ENCODE measurements at regions not wholly inside any gene's neighbourhood (a gene's known extent, or its start where the extent isn't known, plus 50 kb on each side); places are given as distances from the start of the nearest gene placed in this dataset.

DNA sequence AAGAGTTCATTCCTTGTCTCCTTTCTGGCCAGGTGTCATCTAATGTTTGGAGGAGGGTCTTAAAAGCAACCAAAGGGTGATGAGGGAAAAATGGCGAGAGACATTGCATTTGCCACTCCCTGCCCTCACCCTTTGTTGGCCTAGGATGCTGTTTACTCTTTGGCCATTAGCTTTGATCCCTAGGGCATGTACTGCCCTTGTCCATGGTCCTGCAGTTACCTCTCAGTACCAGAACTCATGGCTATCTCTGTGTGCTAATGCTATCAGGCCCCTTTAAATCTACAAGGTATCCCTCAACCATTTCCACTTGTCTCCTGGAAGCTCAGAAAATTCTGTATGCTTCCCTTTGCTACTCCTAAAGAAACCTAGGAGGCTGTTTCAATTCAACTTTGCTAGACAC is 424.8 kb upstream of the PLXNA2 start:
- H2BK12ac ChIP-seq (ENCODE audit: low read length) = no peak overlapping the region
- no peak overlapping the region for H4K12ac ChIP-seq (ENCODE audit: low read depth, low read length)
- H3K23ac ChIP-seq (ENCODE audit: low read length) = no peak overlapping the region
- H3K4ac ChIP-seq (ENCODE audit: low read depth, low read length) = no peak overlapping the region
- no peak overlapping the region for H2BK5ac ChIP-seq (ENCODE audit: low read depth, low read length, poor library complexity)
- H3K27ac ChIP-seq (ENCODE audit: low read depth, low read length) = no peak overlapping the region
- H2AFZ ChIP-seq (ENCODE audit: insufficient read depth, low read length, poor library complexity) = no peak overlapping the region
- H3K18ac ChIP-seq (ENCODE audit: low read length) = no peak overlapping the region
- peak in 1 of 2 donors; percentile 10 for DNase-seq
- H3K79me1 ChIP-seq (ENCODE audit: low read length) = no peaks in the 10 kb centered on the region
- H3K9ac ChIP-seq (ENCODE audit: low read length) = no peak overlapping the region
- no CpG with 5 or more reads among the region's 1 CpG for WGBS (ENCODE audit: extremely low coverage, insufficient coverage, insufficient read length)
- H3K14ac ChIP-seq (ENCODE audit: low read length) = no peak overlapping the region
- no peak overlapping the region for H2AK5ac ChIP-seq (ENCODE audit: low read length)
- no peaks in the 10 kb centered on the region for H3K27me3 ChIP-seq (ENCODE audit: insufficient read depth, low read length)
- no peaks in the 10 kb centered on the region for H3K36me3 ChIP-seq (ENCODE audit: control insufficient read depth in 1 of 2, insufficient read depth in 2 of 2, low read length in 2 of 2)
- no peaks in the 10 kb centered on the region for H3K79me2 ChIP-seq (ENCODE audit: control insufficient read depth, insufficient read depth, low read length, poor library complexity)
- no peak overlapping the region for H2BK120ac ChIP-seq (ENCODE audit: insufficient read depth, low read length, poor library complexity)
- no peak overlapping the region for H3K4me2 ChIP-seq (ENCODE audit: low read length)
- H3K4me3 ChIP-seq (ENCODE audit: low read depth, low read length) = no peak overlapping the region
- H3K9me3 ChIP-seq (ENCODE audit: insufficient read depth, low read depth, low read length) = no peaks in the 10 kb centered on the region
- H3K4me1 ChIP-seq (ENCODE audit: control insufficient read depth in 1 of 2, insufficient read depth in 2 of 2, low read length in 2 of 2) = no peaks in the 10 kb centered on the region
- H4K8ac ChIP-seq (ENCODE audit: low read depth, low read length) = no peak overlapping the region
- H4K91ac ChIP-seq (ENCODE audit: low read depth, low read length) = no peak overlapping the region

GRCh38 chr1:208670778-208671177 is 426.6 kb upstream of the PLXNA2 start:
- H3K4me3 ChIP-seq (ENCODE audit: low read depth, low read length) = no peak overlapping the region
- no peak overlapping the region for H2AK5ac ChIP-seq (ENCODE audit: low read length)
- DNase-seq = no peak
- no peak overlapping the region for H3K9ac ChIP-seq (ENCODE audit: low read length)
- no peaks in the 10 kb centered on the region for H3K9me3 ChIP-seq (ENCODE audit: insufficient read depth, low read depth, low read length)
- H3K27ac ChIP-seq (ENCODE audit: low read depth, low read length) = no peak overlapping the region
- H2BK12ac ChIP-seq (ENCODE audit: low read length) = no peak overlapping the region
- no peak overlapping the region for H2BK120ac ChIP-seq (ENCODE audit: insufficient read depth, low read length, poor library complexity)
- H3K4me2 ChIP-seq (ENCODE audit: low read length) = no peak overlapping the region
- no peak overlapping the region for H2BK5ac ChIP-seq (ENCODE audit: low read depth, low read length, poor library complexity)
- H3K18ac ChIP-seq (ENCODE audit: low read length) = no peak overlapping the region
- no peaks in the 10 kb centered on the region for H3K27me3 ChIP-seq (ENCODE audit: insufficient read depth, low read length)
- no peak overlapping the region for H3K14ac ChIP-seq (ENCODE audit: low read length)
- no peaks in the 10 kb centered on the region for H3K36me3 ChIP-seq (ENCODE audit: control insufficient read depth in 1 of 2, insufficient read depth in 2 of 2, low read length in 2 of 2)
- no peak overlapping the region for H4K8ac ChIP-seq (ENCODE audit: low read depth, low read length)
- H3K23ac ChIP-seq (ENCODE audit: low read length) = no peak overlapping the region
- no peak overlapping the region for H4K12ac ChIP-seq (ENCODE audit: low read depth, low read length)
- no CpG with 5 or more reads among the region's 2 CpGs for WGBS (ENCODE audit: extremely low coverage, insufficient coverage, insufficient read length)
- no peaks in the 10 kb centered on the region for H3K4me1 ChIP-seq (ENCODE audit: control insufficient read depth in 1 of 2, insufficient read depth in 2 of 2, low read length in 2 of 2)
- no peak overlapping the region for H4K91ac ChIP-seq (ENCODE audit: low read depth, low read length)
- no peaks in the 10 kb centered on the region for H3K79me1 ChIP-seq (ENCODE audit: low read length)
- H3K4ac ChIP-seq (ENCODE audit: low read depth, low read length) = no peak overlapping the region
- no peaks in the 10 kb centered on the region for H3K79me2 ChIP-seq (ENCODE audit: control insufficient read depth, insufficient read depth, low read length, poor library complexity)
- H2AFZ ChIP-seq (ENCODE audit: insufficient read depth, low read length, poor library complexity) = no peak overlapping the region

GRCh38 chr1:208681878-208682663 is 437.9 kb upstream of the PLXNA2 start:
- no peak overlapping the region for H4K12ac ChIP-seq (ENCODE audit: low read depth, low read length)
- no peak overlapping the region for H3K27ac ChIP-seq (ENCODE audit: low read depth, low read length)
- no peaks in the 10 kb centered on the region for H3K4me1 ChIP-seq (ENCODE audit: control insufficient read depth in 1 of 2, insufficient read depth in 2 of 2, low read length in 2 of 2)
- H3K36me3 ChIP-seq (ENCODE audit: control insufficient read depth in 1 of 2, insufficient read depth in 2 of 2, low read length in 2 of 2) = no peaks in the 10 kb centered on the region
- no peak overlapping the region for H3K4me3 ChIP-seq (ENCODE audit: low read depth, low read length)
- no peaks in the 10 kb centered on the region for H3K9me3 ChIP-seq (ENCODE audit: insufficient read depth, low read depth, low read length)
- H4K8ac ChIP-seq (ENCODE audit: low read depth, low read length) = no peak overlapping the region
- H3K9ac ChIP-seq (ENCODE audit: low read length) = no peak overlapping the region
- H3K18ac ChIP-seq (ENCODE audit: low read length) = no peak overlapping the region
- no peak for DNase-seq
- no peak overlapping the region for H3K4me2 ChIP-seq (ENCODE audit: low read length)
- H2BK5ac ChIP-seq (ENCODE audit: low read depth, low read length, poor library complexity) = no peak overlapping the region
- H4K91ac ChIP-seq (ENCODE audit: low read depth, low read length) = no peak overlapping the region
- H3K79me1 ChIP-seq (ENCODE audit: low read length) = no peaks in the 10 kb centered on the region
- no peak overlapping the region for H2BK120ac ChIP-seq (ENCODE audit: insufficient read depth, low read length, poor library complexity)
- H3K14ac ChIP-seq (ENCODE audit: low read length) = no peak overlapping the region
- no peak overlapping the region for H3K23ac ChIP-seq (ENCODE audit: low read length)
- H3K27me3 ChIP-seq (ENCODE audit: insufficient read depth, low read length) = no peaks in the 10 kb centered on the region
- H2BK12ac ChIP-seq (ENCODE audit: low read length) = no peak overlapping the region
- H2AFZ ChIP-seq (ENCODE audit: insufficient read depth, low read length, poor library complexity) = no peak overlapping the region
- no CpG with 5 or more reads among the region's 4 CpGs for WGBS (ENCODE audit: extremely low coverage, insufficient coverage, insufficient read length)
- H3K79me2 ChIP-seq (ENCODE audit: control insufficient read depth, insufficient read depth, low read length, poor library complexity) = no peaks in the 10 kb centered on the region
- no peak overlapping the region for H2AK5ac ChIP-seq (ENCODE audit: low read length)
- H3K4ac ChIP-seq (ENCODE audit: low read depth, low read length) = no peak overlapping the region

- no CpG with 5 or more reads among the region's 2 CpGs for WGBS (ENCODE audit: extremely low coverage, insufficient coverage, insufficient read length)
- no peaks in the 10 kb centered on the region for H3K27me3 ChIP-seq (ENCODE audit: insufficient read depth, low read length)
- H3K4me1 ChIP-seq (ENCODE audit: control insufficient read depth in 1 of 2, insufficient read depth in 2 of 2, low read length in 2 of 2) = no peaks in the 10 kb centered on the region
- DNase-seq = no peak
- no peak overlapping the region for H2BK120ac ChIP-seq (ENCODE audit: insufficient read depth, low read length, poor library complexity)
- no peak overlapping the region for H2BK5ac ChIP-seq (ENCODE audit: low read depth, low read length, poor library complexity)
- no peaks in the 10 kb centered on the region for H3K79me1 ChIP-seq (ENCODE audit: low read length)
- no peak overlapping the region for H3K18ac ChIP-seq (ENCODE audit: low read length)
- H4K8ac ChIP-seq (ENCODE audit: low read depth, low read length) = no peak overlapping the region
- H3K4ac ChIP-seq (ENCODE audit: low read depth, low read length) = no peak overlapping the region
- no peak overlapping the region for H3K9ac ChIP-seq (ENCODE audit: low read length)
- H2BK12ac ChIP-seq (ENCODE audit: low read length) = no peak overlapping the region
- no peak overlapping the region for H2AFZ ChIP-seq (ENCODE audit: insufficient read depth, low read length, poor library complexity)
- H3K4me3 ChIP-seq (ENCODE audit: low read depth, low read length) = no peak overlapping the region
- no peak overlapping the region for H3K23ac ChIP-seq (ENCODE audit: low read length)
- H3K27ac ChIP-seq (ENCODE audit: low read depth, low read length) = no peak overlapping the region
- no peak overlapping the region for H3K14ac ChIP-seq (ENCODE audit: low read length)
- H3K4me2 ChIP-seq (ENCODE audit: low read length) = no peak overlapping the region
- no peak overlapping the region for H4K12ac ChIP-seq (ENCODE audit: low read depth, low read length)
- H3K36me3 ChIP-seq (ENCODE audit: control insufficient read depth in 1 of 2, insufficient read depth in 2 of 2, low read length in 2 of 2) = no peaks in the 10 kb centered on the region
- H3K9me3 ChIP-seq (ENCODE audit: insufficient read depth, low read depth, low read length) = no peaks in the 10 kb centered on the region
- H4K91ac ChIP-seq (ENCODE audit: low read depth, low read length) = no peak overlapping the region
- no peaks in the 10 kb centered on the region for H3K79me2 ChIP-seq (ENCODE audit: control insufficient read depth, insufficient read depth, low read length, poor library complexity)
- no peak overlapping the region for H2AK5ac ChIP-seq (ENCODE audit: low read length)
These were observed 438.5 kb upstream of the PLXNA2 start for GRCh38 chr1:208682664-208683013.
